CD4-positive, alpha-beta T cell treated with Interleukin-10 for 1 hour (primary cell): ENCODE measurements at regions not wholly inside any gene's neighbourhood (a gene's known extent, or its start where the extent isn't known, plus 50 kb on each side); places are given as distances from the start of the nearest gene placed in this dataset.

Experiments used
- DNase-seq: peaks from one replicate; pipeline ENCODE4 v3.0.0-alpha.2; 2020

GRCh38 chr12:127642208-127642607, 624.8 kb upstream of the TMEM132C start:
- DNase-seq: no peak

- no peak for DNase-seq
These were observed 618.6 kb upstream of the TMEM132C start for GRCh38 chr12:127648321-127648720.

- no peak for DNase-seq
These were observed 617.0 kb upstream of the TMEM132C start for GRCh38 chr12:127649961-127650360.

DNA sequence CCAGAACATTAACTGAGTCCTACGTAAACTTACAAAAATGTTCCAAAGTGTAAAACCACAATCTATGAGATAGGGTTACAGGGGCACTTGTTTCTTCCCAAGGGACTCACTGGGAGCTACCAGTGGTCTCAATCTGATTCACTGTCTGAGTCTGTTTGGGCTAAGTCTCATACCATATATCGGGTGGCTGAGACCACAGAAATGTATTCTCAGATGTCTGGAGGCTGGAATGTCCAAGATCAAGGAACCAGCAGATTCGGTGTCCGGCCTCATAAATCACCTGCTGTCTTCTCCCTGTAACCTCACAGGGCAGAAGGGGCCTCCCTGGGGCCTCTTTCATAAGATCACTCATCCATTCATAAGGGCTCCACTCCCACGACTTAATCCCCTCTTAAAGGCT, 616.3 kb upstream of the TMEM132C start:
- DNase-seq: no peak

GRCh38 chr12:127652281-127652680, 614.7 kb upstream of the TMEM132C start:
- DNase-seq: no peak

DNA sequence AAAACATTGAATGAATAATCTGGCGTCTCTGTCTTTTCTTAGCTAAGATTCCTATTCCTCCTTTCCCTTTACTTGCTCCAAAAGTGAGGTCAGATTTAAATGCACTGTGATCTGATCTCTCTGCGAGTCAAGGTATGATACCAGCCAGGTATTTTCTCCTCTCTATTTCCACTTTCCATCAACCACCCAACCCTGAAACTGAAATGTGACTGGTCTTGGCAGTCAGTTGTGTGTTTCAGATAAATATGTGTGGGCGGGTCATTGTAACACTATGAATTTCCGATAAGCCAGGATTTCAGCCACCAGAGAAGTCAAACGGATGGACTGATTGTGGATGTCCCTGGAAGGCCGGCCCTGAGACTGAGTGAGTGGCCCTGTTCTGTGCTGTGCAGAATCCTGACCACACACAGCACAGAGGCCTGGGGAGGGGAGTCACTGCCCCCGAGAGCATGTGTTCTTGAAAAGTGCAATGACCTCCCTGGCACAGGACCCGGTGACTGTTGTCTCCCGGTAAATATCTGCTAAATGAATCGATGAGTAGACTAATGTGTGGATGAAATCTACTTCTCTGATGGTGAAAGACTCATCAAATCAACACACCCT, 612.5 kb upstream of the TMEM132C start:
- DNase-seq: no peak

- no peak for DNase-seq
These were observed 611.3 kb upstream of the TMEM132C start for GRCh38 chr12:127655691-127656090.

DNA sequence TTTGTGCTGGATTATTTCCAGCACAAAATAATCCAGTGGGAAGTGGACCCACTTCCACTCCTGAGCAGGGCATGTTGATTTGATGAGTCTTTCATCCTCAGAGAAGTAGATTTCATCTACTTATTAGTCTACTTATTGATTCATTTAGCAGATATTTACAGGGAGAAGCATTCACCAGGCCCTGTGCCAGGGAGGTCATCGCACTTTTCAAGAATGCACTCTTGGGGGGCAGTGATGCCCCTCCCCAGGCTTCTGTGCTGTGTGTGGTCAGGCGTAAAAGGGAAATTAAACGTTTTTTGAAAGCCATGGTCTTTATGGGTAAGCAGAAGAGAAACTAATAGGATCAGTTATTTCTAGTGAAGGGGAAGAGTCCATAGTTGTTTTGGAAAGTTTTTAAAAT, 610.7 kb upstream of the TMEM132C start:
- DNase-seq: no peak

- DNase-seq: no peak
These were observed 609.9 kb upstream of the TMEM132C start for GRCh38 chr12:127657036-127657435.

DNA sequence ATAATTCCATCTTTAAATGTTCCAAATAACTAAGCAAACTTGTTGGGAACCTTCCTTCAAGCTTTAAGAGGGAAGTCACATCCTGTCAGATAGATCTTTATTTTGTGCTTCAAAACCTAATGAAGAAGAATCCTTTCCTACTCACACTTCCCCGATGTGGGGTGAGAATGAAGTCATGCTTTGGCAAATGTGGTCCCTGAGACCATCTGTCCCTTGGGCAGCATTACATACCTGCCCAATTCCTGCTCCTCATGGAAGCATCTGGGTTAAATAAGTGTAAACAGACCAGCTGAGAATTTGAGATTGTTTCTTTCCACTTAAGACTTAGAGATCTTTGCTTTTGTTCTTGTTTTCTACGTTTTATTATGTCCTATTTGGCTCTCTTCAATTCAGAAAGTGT, 606.0 kb upstream of the TMEM132C start:
- DNase-seq: no peak

DNA sequence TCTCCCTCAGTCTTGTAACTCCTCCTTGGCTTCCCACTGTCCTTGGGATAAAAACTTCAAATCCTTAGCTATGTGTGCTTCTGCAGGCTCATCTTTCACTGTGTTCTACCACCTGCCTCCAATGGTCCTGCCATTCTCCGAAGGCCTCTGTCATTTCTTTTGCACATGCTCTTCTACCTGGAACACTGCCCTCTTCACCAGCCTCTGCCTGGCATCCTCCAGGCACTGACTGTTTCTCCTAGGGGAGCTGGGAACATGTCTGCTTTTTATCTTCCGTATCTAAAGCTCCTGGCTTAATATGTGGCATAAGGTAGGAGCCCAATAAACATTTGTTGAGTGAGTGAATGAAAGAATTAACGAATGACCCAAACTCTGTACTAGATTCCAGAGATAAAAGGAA, 603.3 kb upstream of the TMEM132C start:
- no peak for DNase-seq

DNA sequence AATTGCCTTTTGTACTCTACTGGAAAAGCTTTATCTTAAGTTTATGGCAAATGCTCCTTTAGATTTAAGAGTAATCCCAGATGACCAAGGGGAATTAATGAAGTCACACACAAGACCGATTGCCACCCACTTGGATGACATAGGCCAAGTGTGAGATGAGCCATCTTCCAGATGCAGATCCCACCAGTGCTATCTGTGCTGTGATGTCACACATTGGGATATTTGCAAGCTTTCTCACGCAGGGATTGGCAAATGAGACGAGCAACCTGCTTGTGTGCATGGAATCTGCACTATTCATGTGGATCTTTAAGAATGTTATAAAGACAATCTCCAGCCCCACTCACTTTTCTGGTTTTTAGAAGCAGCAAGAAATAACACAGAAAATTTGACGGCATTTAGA, 602.1 kb upstream of the TMEM132C start:
- DNase-seq: no peak

DNA sequence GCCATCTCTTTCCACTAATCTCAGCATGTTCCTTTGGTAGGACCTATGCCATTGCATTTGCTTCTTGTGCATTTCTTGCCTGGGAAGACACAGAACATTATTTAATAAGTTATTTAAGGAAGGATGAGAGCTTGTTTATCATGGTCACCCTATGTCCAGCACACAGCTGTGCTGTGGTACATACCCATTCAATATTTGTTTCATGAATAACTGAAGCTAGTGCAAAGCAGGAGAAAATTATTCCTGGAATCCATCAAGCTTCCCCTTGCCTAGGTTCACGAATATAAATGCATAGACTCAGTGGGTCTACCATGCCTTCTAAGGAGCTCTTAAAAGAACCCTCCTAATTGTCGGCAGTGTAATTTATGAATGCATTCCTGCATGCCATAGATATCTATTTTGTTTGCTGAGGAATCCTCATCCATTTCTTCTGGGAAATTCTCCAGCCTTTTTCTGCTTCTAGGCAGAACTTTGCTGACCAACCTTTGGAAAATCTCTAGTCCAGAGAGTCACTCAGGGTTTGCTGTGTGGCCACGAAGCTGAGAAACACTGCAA, 599.8 kb upstream of the TMEM132C start:
- no peak for DNase-seq

DNA sequence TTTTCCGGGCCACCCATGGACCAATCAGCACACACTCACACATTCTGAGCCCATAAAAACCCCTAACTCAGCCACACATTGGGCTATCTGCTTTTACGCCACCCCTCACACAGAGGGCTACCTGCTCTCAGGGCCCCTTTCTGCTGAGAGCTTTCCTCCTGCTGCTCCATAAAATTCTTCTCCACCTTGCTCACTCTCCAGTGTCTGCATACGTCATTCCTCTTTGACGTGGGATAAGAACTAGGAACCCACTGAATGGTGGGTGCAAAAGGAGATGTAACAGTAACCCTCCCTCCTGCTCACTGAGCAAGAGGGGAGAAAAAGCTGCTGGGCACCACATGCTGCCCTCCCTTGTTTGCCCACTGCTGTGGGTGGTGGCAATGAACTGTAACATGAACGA, 596.7 kb upstream of the TMEM132C start:
- no peak for DNase-seq

GRCh38 chr12:127670796-127671195, 596.2 kb upstream of the TMEM132C start:
- DNase-seq: no peak

GRCh38 chr12:127675936-127676335, 591.0 kb upstream of the TMEM132C start:
- DNase-seq: no peak

DNA sequence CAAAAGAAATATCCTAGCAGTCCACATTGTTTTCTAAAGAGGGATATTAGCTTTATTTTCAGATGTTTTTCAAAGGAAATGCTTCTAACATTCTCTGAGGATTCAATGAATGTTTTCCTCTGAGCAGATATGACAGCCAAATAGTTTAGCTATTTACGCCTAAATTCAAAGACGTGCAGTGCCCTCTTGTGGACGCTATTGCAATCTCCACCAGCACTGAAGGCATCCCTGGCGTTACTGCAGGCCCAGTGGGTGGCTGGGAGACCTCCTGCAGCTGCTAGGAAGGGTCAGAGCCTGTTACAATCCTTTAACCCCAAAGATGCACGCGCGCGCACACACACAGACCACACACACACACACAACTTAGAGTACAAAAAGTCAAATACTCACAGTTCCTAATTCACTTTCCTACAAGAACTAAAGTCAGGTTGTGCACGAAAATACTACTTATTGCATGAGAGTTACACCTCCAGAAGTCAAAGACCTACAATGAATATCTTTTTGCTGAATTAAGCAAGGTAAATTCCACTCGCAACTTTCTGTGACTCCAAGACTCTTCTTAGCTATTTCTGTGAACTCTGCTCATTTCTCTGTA, 589.3 kb upstream of the TMEM132C start:
- peak; percentile 26 for DNase-seq

DNA sequence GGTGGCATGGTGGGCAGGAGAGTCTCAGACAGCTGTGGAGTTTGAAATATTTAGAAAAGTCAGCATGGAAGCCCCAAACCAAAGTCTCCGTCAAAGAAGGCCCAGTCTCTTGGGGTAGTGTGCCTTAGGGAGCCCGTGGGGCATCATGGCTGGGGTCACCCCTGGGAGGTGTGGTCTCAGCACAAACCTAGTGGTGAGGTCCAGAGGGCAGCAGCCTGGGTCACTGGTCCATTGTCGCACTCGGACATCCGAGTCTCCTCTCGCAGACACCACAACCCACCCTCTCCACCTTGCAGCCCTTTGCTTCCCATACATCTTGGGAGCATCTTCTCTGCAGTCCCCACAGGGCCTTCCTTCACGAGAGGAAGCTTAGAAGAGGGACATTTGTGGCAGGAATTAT, 588.0 kb upstream of the TMEM132C start:
- no peak for DNase-seq

DNA sequence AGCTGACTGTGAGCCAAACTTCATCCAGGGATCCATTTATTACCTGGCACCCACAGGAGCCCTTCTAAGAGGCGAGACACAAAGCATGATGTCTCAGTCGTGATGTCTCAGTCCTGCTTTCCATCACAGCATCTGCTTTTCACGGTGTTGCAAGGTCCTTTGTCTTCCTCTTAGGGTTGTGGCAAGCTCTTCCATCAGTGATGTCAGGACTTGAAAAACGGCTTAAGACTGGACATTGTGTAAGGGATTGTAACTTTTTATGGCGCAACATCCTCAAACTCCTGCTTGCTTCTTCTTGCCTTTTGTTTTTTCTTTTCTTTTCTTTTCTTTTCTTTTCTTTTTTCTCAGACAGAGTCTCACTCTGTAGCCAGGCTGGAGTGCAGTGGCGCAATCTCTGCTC, 586.5 kb upstream of the TMEM132C start:
- no peak for DNase-seq

DNA sequence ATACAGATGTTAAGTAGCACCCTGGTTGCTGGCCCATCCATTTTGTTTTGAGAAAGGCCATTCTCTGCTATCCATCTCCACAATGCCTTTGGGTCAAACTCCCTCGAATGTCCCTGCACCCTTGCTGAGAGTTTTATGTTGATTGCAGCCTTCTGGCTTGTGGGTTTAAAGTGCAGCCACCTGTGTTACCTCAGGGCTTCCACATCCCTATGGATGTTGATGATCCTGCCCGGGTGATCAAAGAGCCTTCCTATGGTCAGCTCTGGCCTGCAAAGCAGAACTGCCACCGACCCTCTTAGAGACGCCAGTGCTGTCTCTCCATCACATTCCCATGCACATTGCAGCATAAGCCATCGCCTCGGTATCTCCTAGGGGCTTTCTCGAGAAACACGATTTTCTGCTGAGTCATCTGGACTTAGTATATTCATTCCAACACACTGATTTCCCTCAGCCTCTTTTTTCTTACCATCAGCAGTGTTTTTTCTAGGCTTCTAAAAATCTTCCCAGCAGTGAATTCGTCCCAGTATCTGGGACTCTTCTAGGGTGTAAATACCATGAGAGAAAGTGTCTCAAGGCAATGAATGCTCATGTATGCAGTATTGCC, 585.7 kb upstream of the TMEM132C start:
- no peak for DNase-seq

DNA sequence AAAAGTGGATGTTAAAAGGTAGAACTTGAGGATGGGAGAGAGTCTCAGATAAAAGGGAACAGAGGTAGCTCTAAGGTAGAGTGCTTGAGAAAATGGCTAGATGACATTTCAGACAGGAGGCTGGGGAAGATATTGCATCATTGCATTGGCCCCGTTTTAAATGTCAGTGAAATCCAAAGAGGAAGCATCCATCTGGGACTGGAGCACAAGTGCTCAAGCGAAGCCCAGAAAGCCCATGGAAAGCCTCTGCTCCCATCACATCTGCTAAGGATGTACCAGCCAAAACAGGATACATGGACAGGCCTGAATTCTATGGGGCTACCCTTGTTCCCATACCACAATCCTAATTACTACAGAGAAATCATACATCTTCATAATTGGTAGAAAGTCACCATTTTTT, 581.5 kb upstream of the TMEM132C start:
- DNase-seq: no peak

GRCh38 chr12:127685931-127686330, 581.0 kb upstream of the TMEM132C start:
- DNase-seq: no peak

- no peak for DNase-seq
These were observed 579.8 kb upstream of the TMEM132C start for GRCh38 chr12:127687181-127687580.

DNA sequence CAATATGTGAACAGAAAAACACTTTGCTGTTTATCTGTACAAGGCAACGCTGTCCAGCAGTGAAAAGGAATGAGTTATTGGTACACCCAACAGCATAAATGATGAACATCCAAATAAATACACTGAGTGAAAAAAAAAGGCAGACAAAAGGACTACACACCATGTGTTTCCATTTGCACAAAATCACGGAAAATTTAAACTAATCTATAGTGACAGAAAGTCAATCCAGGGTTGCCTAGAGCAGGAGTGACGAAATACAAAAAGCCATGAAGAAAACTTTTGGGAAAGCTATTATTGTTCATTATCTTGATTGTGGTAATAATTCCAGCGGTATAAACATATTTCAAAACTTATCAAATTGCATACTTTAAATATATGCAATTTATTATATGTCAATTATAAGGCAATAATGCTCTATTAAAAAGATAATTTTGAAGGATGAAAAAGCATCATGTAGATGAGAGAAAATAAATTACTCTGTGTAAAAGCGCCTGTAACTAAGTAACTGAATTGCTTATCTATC, 578.0 kb upstream of the TMEM132C start:
- DNase-seq: no peak
